Neural cell (in vitro differentiated cells): ENCODE measurements at regions not wholly inside any gene's neighbourhood (a gene's known extent, or its start where the extent isn't known, plus 50 kb on each side); places are given as distances from the start of the nearest gene placed in this dataset.

Experiments used
- CTCF ChIP-seq: fragments of 450-650 bp; IDR thresholded peaks from 2 replicates; pipeline ENCODE4 v1.5.1; 2014; ENCODE audit warnings: antibody characterized with exemption, mild to moderate bottlenecking, moderate library complexity; ENCODE audit not compliant: poor library complexity, severe bottlenecking
- EP300 ChIP-seq: fragments of 450-650 bp; conservative IDR thresholded peaks from 2 replicates; pipeline ENCODE4 v1.6.1; 2014; ENCODE audit warnings: antibody characterized with exemption, mild to moderate bottlenecking, moderate library complexity; ENCODE audit not compliant: poor library complexity, severe bottlenecking
- POLR2AphosphoS5 ChIP-seq: IDR thresholded peaks from 2 replicates; pipeline ENCODE4 v1.6.1; 2012
- REST ChIP-seq: IDR thresholded peaks from 2 replicates; pipeline ENCODE4 v1.6.1; 2012; ENCODE audit warnings: borderline replicate concordance

GRCh38 chr5:146944019-146944418, 65.5 kb upstream of the PPP2R2B start:
- TF ChIP-seq CTCF = peak; percentile 9
- TF ChIP-seq EP300 = peak; percentile 72
- TF ChIP-seq REST = peak; percentile 31
- TF ChIP-seq POLR2AphosphoS5 = peak; percentile 48
